ENCODE measurements at regions not wholly inside any gene's neighbourhood (a gene's known extent, or its start where the extent isn't known, plus 50 kb on each side); places are given as distances from the start of the nearest gene placed in this dataset.
"Not testable (repeated sequence)": the region's sequence is repeated elsewhere in the genome, so short reads cannot be mapped to it uniquely, and the experiment has no call there.

- no peak for DNase-seq (ENCODE audit: low spot score)
Measured at GRCh38 chr4:57234252-57234775, 124.1 kb upstream of the IGFBP7 start.

GRCh38 chr4:57233386-57233785, 123.2 kb upstream of the IGFBP7 start:
- DNase-seq (ENCODE audit: low spot score) = peak; percentile 87

GRCh38 chr4:57231781-57232180, 121.6 kb upstream of the IGFBP7 start:
- DNase-seq (ENCODE audit: low spot score) = no peak

GRCh38 chr4:57220734-57221133, 110.5 kb upstream of the IGFBP7 start:
- DNase-seq (ENCODE audit: low spot score) = no peak

- DNase-seq (ENCODE audit: low spot score) = no peak
Measured at GRCh38 chr4:57220172-57220571, 110.0 kb upstream of the IGFBP7 start.

- no peak for DNase-seq (ENCODE audit: low spot score)
Measured at GRCh38 chr4:57219431-57219830, 109.2 kb upstream of the IGFBP7 start.

GRCh38 chr4:57214654-57215411, 104.6 kb upstream of the IGFBP7 start:
- DNase-seq (ENCODE audit: low spot score) = no peak

GRCh38 chr4:57211131-57211530, 100.9 kb upstream of the IGFBP7 start:
- DNase-seq (ENCODE audit: low spot score) = no peak

GRCh38 chr4:57206172-57206571, 96.0 kb upstream of the IGFBP7 start:
- DNase-seq (ENCODE audit: low spot score) = no peak

GRCh38 chr4:57205580-57205979, 95.4 kb upstream of the IGFBP7 start:
- DNase-seq (ENCODE audit: low spot score) = no peak

- DNase-seq (ENCODE audit: low spot score) = no peak
Measured at GRCh38 chr4:57200799-57201327, 90.7 kb upstream of the IGFBP7 start.

- DNase-seq (ENCODE audit: low spot score) = no peak
Measured at GRCh38 chr4:57199267-57199666, 89.1 kb upstream of the IGFBP7 start.

GRCh38 chr4:57195622-57196021, 85.4 kb upstream of the IGFBP7 start:
- DNase-seq (ENCODE audit: low spot score) = no peak

- no peak for DNase-seq (ENCODE audit: low spot score)
Measured at GRCh38 chr4:57194068-57194611, 84.0 kb upstream of the IGFBP7 start.

- DNase-seq (ENCODE audit: low spot score) = peak; percentile 83
Measured at GRCh38 chr4:57193209-57193810, 83.1 kb upstream of the IGFBP7 start.

- no peak for DNase-seq (ENCODE audit: low spot score)
Measured at GRCh38 chr4:57191523-57192034, 81.4 kb upstream of the IGFBP7 start.

- DNase-seq (ENCODE audit: low spot score) = peak; percentile 43
Measured at GRCh38 chr4:57190601-57191481, 80.7 kb upstream of the IGFBP7 start.

- no peak for DNase-seq (ENCODE audit: low spot score)
Measured at GRCh38 chr4:57187246-57187645, 77.1 kb upstream of the IGFBP7 start.

GRCh38 chr4:57184378-57185029, 74.3 kb upstream of the IGFBP7 start:
- no peak for DNase-seq (ENCODE audit: low spot score)

- DNase-seq (ENCODE audit: low spot score) = no peak
Measured at GRCh38 chr4:57182132-57182874, 72.1 kb upstream of the IGFBP7 start.

GRCh38 chr4:57173136-57173535, 63.0 kb upstream of the IGFBP7 start:
- DNase-seq (ENCODE audit: low spot score) = not testable (repeated sequence)
